Transverse colon (tissue), 3 donors: ENCODE measurements at regions not wholly inside any gene's neighbourhood (a gene's known extent, or its start where the extent isn't known, plus 50 kb on each side); places are given as distances from the start of the nearest gene placed in this dataset.

Experiments
- EP300 ChIP-seq: sonication (generic); formaldehyde crosslinking; IDR thresholded peaks from one replicate; pipeline ENCODE4 v1.6.1; 2017; ENCODE audit warnings: antibody characterized with exemption, low read depth
- POLR2A ChIP-seq: fragments of 450-650 bp; IDR thresholded peaks from one replicate; pipeline ENCODE4 v1.6.1; 2016; ENCODE audit warnings: antibody characterized with exemption, mild to moderate bottlenecking, moderate library complexity
- POLR2AphosphoS5 ChIP-seq, 3 donors: sonication (generic); formaldehyde crosslinking; IDR thresholded peaks; one replicate each; pipeline ENCODE4 v1.6.1; 2016; ENCODE audit warnings: antibody characterized with exemption in 3 of 3

- TF ChIP-seq POLR2AphosphoS5 (IDR thresholded peaks at IDR 0.05) (no peak), EP300 (no peak), POLR2A (no peak)
Measured at GRCh38 chr4:126916049-126916625, 716.6 kb upstream of the INTU start.
